Sigmoid colon (tissue), 4 donors: ENCODE measurements at regions not wholly inside any gene's neighbourhood (a gene's known extent, or its start where the extent isn't known, plus 50 kb on each side); places are given as distances from the start of the nearest gene placed in this dataset.

Experiments
- EP300 ChIP-seq, 4 donors: sonication (generic); formaldehyde crosslinking; IDR thresholded peaks; one replicate each; pipeline ENCODE4 v1.6.1; 2017; ENCODE audit warnings: antibody characterized with exemption in 4 of 4
- POLR2A ChIP-seq, 2 donors: fragments of 450-650 bp; IDR thresholded peaks; one replicate each; pipeline ENCODE4 v1.6.1; 2016; ENCODE audit warnings: antibody characterized with exemption in 2 of 2, mild to moderate bottlenecking in 2 of 2, moderate library complexity in 2 of 2
- POLR2AphosphoS5 ChIP-seq, 4 donors: sonication (generic); formaldehyde crosslinking; IDR thresholded peaks; one replicate each; pipeline ENCODE4 v1.6.1; 2017; ENCODE audit warnings: antibody characterized with exemption in 4 of 4
- TF ChIP-seq, protein P1 (sequence below), 4 experiments: fragments of 450-650 bp in 3 of 4; fragments of 200-600 bp in 1 of 4; IDR thresholded peaks; one replicate each; pipeline ENCODE4 v1.5.1; 2016 to 2019; ENCODE audit warnings: antibody characterized with exemption in 4 of 4, mild to moderate bottlenecking in 3 of 4, moderate library complexity in 2 of 4

DNA sequence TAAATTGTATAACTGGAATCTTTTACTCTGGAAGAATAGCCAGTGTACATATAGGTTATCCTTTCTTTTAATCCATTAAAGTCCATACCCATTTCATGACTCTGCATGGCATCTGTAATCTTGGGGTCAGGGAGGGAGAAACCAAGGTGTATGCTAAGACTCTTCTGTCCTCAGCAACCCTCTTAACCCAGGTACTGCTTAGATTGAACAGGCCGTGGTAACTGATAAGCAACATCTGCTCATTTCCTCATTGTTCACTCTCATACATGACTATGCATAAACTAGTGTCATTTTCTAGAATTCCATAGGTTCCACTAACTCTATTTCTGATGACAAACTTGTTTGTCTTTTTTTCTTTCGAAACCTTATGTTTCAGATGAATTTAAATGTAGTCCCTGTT, 69.3 kb upstream of the IFNE start:
- TF ChIP-seq POLR2A (IDR thresholded peaks at IDR 0.05): no peak
- TF ChIP-seq, protein P1, sequence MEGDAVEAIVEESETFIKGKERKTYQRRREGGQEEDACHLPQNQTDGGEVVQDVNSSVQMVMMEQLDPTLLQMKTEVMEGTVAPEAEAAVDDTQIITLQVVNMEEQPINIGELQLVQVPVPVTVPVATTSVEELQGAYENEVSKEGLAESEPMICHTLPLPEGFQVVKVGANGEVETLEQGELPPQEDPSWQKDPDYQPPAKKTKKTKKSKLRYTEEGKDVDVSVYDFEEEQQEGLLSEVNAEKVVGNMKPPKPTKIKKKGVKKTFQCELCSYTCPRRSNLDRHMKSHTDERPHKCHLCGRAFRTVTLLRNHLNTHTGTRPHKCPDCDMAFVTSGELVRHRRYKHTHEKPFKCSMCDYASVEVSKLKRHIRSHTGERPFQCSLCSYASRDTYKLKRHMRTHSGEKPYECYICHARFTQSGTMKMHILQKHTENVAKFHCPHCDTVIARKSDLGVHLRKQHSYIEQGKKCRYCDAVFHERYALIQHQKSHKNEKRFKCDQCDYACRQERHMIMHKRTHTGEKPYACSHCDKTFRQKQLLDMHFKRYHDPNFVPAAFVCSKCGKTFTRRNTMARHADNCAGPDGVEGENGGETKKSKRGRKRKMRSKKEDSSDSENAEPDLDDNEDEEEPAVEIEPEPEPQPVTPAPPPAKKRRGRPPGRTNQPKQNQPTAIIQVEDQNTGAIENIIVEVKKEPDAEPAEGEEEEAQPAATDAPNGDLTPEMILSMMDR (IDR thresholded peaks at IDR 0.05): no peak
- no peak for TF ChIP-seq POLR2AphosphoS5 (IDR thresholded peaks at IDR 0.05)
- TF ChIP-seq EP300 (IDR thresholded peaks at IDR 0.05): no peak
